ENCODE measurements at regions not wholly inside any gene's neighbourhood (a gene's known extent, or its start where the extent isn't known, plus 50 kb on each side); places are given as distances from the start of the nearest gene placed in this dataset.
"Not testable (repeated sequence)": the region's sequence is repeated elsewhere in the genome, so short reads cannot be mapped to it uniquely, and the experiment has no call there.

- no peak for DNase-seq (ENCODE audit: low read depth in 2 of 2)
These were observed 285.3 kb upstream of the KLF14 start for GRCh38 chr7:131019351-131019750.

GRCh38 chr7:131020759-131021261 lies 286.8 kb upstream of the KLF14 start:
- no peak for DNase-seq (ENCODE audit: low read depth in 2 of 2)

- no peak for DNase-seq (ENCODE audit: low read depth in 2 of 2)
These were observed 287.5 kb upstream of the KLF14 start for GRCh38 chr7:131021460-131021859.

GRCh38 chr7:131021902-131022301 lies 287.9 kb upstream of the KLF14 start:
- DNase-seq (ENCODE audit: low read depth in 2 of 2), result no peak

GRCh38 chr7:131026297-131027000 lies 292.4 kb upstream of the KLF14 start:
- no peak for DNase-seq (ENCODE audit: low read depth in 2 of 2)

- no peak for DNase-seq (ENCODE audit: low read depth in 2 of 2)
These were observed 293.3 kb upstream of the KLF14 start for GRCh38 chr7:131027287-131027773.

- DNase-seq (ENCODE audit: low read depth in 2 of 2), result no peak
These were observed 294.3 kb upstream of the KLF14 start for GRCh38 chr7:131028295-131028694.

GRCh38 chr7:131029002-131029401 lies 295.0 kb upstream of the KLF14 start:
- DNase-seq (ENCODE audit: low read depth in 2 of 2), result no peak

GRCh38 chr7:131031099-131031868 lies 296.4 kb upstream of the MKLN1 start:
- no peak for DNase-seq (ENCODE audit: low read depth in 2 of 2)

- no peak for DNase-seq (ENCODE audit: low read depth in 2 of 2)
These were observed 294.9 kb upstream of the MKLN1 start for GRCh38 chr7:131032786-131033185.

GRCh38 chr7:131034166-131034881 lies 293.4 kb upstream of the MKLN1 start:
- DNase-seq (ENCODE audit: low read depth in 2 of 2), result no peak

GRCh38 chr7:131035088-131035770 lies 292.4 kb upstream of the MKLN1 start:
- DNase-seq (ENCODE audit: low read depth in 2 of 2), result no peak

- no peak for DNase-seq (ENCODE audit: low read depth in 2 of 2)
These were observed 289.5 kb upstream of the MKLN1 start for GRCh38 chr7:131038153-131038552.

GRCh38 chr7:131039355-131039762 lies 288.3 kb upstream of the MKLN1 start:
- no peak for DNase-seq (ENCODE audit: low read depth in 2 of 2)

GRCh38 chr7:131039836-131040235 lies 287.8 kb upstream of the MKLN1 start:
- no peak for DNase-seq (ENCODE audit: low read depth in 2 of 2)

GRCh38 chr7:131040467-131040932 lies 287.2 kb upstream of the MKLN1 start:
- peak in 1 of 2 donors; percentile 50 for DNase-seq (ENCODE audit: low read depth in 2 of 2)

GRCh38 chr7:131041012-131041695 lies 286.5 kb upstream of the MKLN1 start:
- not testable (repeated sequence) for DNase-seq (ENCODE audit: low read depth in 2 of 2)

GRCh38 chr7:131042269-131043160 lies 285.2 kb upstream of the MKLN1 start:
- DNase-seq (ENCODE audit: low read depth in 2 of 2), result no peak

GRCh38 chr7:131045526-131045925 lies 282.1 kb upstream of the MKLN1 start:
- DNase-seq (ENCODE audit: low read depth in 2 of 2), result no peak

- DNase-seq (ENCODE audit: low read depth in 2 of 2), result no peak
These were observed 281.4 kb upstream of the MKLN1 start for GRCh38 chr7:131046246-131046645.

All from stimulated activated CD4-positive, alpha-beta T cell treated with anti-CD3 and anti-CD28 coated beads, Interleukin-15, amount 100 ng/mL, for 48 hours (primary cell).